ENCODE measurements at regions not wholly inside any gene's neighbourhood (a gene's known extent, or its start where the extent isn't known, plus 50 kb on each side); places are given as distances from the start of the nearest gene placed in this dataset.

- no peak for DNase-seq
These were observed 359.2 kb upstream of the PROK2 start for GRCh38 chr3:72143966-72144717.

DNA sequence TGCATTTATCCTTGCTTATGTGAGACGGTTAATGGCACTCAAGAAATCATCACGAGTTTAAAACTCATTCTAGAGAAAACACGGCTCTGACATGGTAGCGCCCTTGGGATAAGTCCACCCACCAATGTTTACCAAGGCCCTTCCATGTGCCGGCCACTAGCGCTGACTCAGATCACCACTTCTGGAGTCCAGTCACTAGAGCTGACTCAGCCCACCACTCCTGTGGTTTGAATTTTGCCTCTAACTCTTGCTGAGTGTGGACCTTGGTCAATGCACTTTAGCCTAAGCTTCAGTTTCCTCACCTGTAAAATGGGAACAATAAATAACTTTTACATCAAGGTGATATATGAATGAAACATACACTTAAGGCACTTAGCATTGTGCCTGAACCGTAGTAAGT lies 358.4 kb upstream of the PROK2 start:
- DNase-seq: no peak

DNA sequence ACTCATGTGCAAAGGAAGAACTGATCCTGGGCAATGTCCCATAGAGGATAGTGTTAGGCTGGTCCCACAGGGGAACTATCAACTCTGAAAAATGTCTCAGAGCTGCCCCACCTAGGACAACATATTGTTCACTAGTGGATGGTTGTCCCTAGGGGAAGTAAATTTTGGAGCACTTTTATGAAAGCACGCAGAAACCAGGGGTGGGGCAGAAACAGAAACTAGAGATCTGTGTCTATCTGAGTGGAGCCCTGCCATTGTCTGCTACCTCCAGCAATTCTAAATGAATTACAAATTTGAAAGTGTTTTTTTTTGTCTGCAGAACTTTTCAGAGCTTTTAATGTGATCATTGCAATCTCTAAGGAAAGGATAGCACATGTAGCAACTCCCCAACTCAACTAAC lies 357.1 kb upstream of the PROK2 start:
- no peak for DNase-seq

- DNase-seq: no peak
These were observed 356.3 kb upstream of the PROK2 start for GRCh38 chr3:72141264-72141663.

- DNase-seq: no peak
These were observed 354.4 kb upstream of the PROK2 start for GRCh38 chr3:72139316-72139715.

DNA sequence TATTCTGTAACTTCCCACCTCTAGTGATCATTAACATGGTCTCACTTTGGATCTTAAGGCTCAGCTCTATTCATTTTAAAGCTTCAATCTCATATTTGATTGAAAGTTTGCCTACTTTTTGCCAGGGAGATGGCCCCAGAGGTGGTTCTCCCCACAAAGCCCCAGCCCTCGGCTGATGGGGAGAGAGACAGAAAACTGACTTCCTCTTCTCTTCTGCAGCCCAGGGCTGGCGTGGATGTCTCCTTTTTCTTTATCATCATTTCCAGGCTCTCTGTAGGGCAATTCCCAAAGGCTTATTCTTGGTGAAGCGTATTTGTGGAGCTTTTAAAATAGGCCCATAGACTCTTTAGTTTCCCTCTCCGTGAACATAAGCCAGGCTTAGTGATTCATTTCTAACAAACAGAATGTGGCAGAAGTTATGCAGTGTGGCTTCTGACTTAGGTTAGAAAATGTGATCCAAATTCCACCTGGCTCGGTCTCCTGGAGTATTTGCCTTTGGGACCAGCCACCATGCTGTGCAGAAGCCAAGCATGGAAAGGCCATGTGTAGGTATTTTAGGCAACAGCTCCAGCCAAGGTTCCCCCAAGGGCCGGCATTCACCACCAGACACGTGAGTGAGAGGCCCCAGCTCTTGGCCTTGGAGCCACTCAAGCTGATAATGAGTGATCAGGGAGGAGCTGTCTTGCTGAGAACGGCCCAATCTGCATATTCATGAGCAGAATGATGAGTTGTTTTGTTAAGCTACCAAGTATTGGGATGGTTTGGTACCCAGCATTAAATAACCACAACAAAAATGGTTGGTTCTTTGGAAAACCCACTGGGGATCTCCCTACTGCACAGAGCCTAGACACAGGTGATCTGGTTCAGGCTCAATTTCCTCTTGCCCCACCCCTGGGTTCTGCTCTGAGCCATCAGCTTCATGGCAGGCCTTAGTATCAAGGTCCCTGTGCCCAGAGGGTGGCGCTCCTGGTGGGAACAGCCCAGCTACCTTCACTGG lies 353.2 kb upstream of the PROK2 start:
- DNase-seq: no peak

DNA sequence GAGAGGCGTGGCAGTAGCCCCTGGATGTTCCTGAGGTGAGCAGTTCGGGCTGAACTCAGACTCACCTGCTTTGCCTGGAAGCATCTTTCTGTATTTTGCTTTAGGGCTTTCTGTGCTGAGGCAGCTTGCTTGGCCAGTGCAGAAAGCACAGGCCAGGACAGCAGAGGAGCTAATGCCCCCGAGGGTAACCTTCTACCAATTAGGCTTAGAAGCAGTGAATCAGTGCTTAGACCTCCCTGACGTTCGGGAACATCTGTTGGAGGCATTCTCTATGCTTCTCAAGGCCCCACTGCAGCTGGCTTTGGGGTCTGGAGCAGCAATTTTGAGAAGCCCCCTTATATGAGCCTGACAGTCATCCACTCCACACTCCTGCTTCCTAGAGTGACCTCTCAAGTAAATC lies 350.7 kb upstream of the PROK2 start:
- no peak for DNase-seq

- DNase-seq: no peak
These were observed 350.1 kb upstream of the PROK2 start for GRCh38 chr3:72134989-72135451.

DNA sequence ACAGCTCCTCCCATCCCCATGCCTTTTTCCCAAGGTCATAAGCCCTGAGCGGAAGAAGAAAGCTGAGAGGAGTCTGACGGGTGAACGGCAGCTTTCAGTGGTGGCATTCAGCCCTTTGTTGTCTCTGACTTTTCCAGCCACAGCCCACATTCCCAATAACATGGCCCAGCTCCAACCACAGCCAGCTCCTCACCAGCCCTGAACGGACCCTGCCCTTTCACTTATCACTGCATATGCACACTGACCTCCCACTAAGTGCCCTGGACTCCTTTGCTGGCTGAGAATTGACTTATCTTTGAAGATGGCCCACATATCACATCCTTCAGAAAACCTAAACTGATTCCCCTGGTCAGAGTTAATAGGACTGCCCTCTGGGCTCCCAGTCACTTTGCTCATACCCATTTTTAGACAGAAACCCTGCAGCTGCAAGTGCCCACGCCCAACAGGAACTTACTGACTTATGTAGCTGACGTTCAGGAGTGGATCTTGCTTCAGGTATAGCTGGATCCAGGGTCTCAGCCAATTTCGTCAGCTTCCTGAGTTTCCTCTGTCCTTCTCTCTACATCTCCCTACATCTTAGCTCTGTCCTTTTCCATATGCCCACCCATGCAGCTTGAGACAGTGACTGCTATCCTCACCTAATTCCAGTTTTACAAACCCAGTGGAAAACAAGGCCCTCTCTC lies 348.5 kb upstream of the PROK2 start:
- DNase-seq: no peak

GRCh38 chr3:72131899-72132298 lies 347.0 kb upstream of the PROK2 start:
- DNase-seq: no peak

DNA sequence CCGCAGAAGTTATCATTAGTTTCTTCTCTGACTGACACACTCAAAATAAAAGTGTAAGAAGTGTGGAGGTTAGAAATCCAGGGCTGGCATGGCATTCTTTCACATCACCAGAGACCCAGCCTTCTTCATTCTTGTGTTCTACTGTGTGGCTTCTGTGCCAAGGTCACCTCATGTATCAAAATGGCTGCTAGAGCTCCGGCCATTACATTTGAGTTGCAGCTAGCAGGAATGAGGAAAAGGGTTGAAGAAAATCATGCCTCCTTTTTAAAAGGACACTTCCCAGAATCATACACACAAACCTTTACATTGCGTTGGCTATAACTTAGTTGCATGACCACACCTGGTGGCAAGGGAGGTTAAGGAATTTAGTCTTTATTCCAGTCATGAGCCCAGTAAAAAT lies 345.6 kb upstream of the PROK2 start:
- no peak for DNase-seq

DNA sequence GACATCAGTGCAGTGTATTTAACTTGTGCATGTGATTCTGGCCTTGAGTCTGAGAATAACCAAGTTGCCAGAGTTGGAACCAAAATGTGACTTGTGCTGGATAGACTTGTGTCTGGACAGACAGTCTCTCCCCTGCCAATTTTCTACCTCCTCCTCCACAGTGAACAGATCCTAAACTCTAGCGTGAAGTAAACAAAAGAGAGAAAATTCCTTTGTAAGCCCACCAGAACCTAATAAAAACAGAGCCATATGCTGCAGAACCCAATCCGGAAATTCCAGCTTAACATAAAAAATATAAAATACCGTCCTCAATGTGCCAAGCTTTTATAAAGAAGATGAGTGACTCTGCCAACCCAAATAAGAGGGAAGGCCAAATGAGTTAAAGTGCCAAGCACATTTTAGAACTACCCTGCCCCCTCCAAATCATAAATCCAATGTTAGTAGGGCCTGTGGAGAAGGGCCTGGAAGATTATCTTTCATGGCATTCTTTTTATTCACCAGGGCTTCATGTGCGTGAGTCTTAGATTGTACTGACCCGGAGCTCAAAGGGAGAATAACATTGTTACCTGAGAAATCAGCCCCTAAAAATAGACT lies 344.6 kb upstream of the PROK2 start:
- DNase-seq: no peak

DNA sequence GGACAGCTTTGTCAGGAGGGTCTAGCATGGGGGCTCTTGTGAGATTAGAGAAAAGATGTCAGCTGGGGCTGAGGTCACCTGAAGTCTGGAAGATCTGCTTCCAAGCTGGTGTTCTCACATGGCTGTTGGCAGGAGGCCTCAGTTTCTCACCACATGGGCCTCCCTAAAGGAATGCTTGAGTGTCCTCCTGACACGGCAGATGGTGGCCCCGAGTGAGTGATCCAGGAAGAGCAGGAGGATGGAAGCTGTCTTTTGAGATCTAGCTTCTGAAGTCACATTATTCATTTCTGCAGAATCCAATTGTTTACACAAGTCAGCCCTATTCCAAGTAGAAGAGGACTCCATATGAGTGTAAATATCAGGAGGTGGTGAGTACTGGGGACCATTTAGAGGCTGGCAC lies 344.0 kb upstream of the PROK2 start:
- DNase-seq: no peak

GRCh38 chr3:72127844-72128243 lies 342.9 kb upstream of the PROK2 start:
- no peak for DNase-seq

GRCh38 chr3:72127224-72127612 lies 342.3 kb upstream of the PROK2 start:
- DNase-seq: no peak

- no peak for DNase-seq
These were observed 341.7 kb upstream of the PROK2 start for GRCh38 chr3:72126441-72127223.

GRCh38 chr3:72123908-72124441 lies 339.0 kb upstream of the PROK2 start:
- DNase-seq: no peak

GRCh38 chr3:72120806-72121778 lies 336.1 kb upstream of the PROK2 start:
- no peak for DNase-seq

DNA sequence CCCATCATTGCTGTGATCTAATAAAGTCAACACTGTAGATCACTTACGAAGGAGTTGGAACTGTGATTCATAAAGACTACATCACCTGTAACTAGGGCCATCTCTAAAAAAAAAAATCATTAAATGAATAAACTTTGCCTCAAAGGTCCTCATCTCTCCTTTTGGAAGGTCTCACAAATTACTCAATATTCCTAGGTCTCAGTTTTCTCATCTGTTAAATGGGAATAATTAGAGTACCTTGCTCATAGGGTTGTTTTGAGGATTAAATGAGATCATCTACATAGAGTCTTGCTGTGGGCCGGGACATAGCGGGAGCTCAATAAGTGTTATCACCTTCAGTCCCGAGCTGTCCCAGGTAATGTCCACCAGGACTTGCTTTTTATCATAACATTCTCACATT lies 335.1 kb upstream of the PROK2 start:
- no peak for DNase-seq

DNA sequence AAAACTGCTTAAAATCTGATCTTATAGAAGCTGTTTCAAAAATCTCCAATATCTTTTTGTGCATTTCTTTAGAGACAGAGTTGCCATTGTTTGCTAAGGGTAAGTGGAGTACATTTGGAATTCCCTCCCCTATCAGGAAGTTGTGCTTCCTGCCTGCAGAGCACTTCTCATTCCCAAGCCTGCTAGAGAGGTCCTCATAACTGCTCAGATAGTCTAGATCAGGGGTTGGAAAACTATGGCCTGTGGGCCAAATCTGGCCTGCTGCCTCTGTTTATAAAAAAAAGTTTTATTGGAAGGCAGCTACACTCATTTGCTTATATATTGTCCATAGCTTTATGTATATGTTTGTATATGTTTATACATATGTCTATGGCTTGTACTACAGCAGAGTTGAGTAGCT lies 333.7 kb upstream of the PROK2 start:
- DNase-seq: no peak

GRCh38 chr3:72116226-72116625 lies 331.3 kb upstream of the PROK2 start:
- DNase-seq: no peak

Measured in activated CD4-positive, CD25-positive, alpha-beta regulatory T cell (primary cell).